HG03108 (cell line): ENCODE measurements at regions not wholly inside any gene's neighbourhood (a gene's known extent, or its start where the extent isn't known, plus 50 kb on each side); places are given as distances from the start of the nearest gene placed in this dataset.
"Not testable (repeated sequence)": the region's sequence is repeated elsewhere in the genome, so short reads cannot be mapped to it uniquely, and the experiment has no call there.

ENCODE experiments used
- ATAC-seq: cut with Tn5 transposase; IDR thresholded peaks from one replicate; pipeline ENCODE4 v1.9.1; 2021; ENCODE audit warnings: moderate library complexity; ENCODE audit not compliant: unreplicated experiment

GRCh38 chr12:25384038-25384892 lies 133.5 kb upstream of the KRAS start:
- no peak for ATAC-seq

GRCh38 chr12:25382311-25383106 lies 131.8 kb upstream of the KRAS start:
- ATAC-seq: no peak

GRCh38 chr12:25377469-25378177 lies 126.9 kb upstream of the KRAS start:
- no peak for ATAC-seq

- ATAC-seq: no peak
Measured at GRCh38 chr12:25376985-25377384, 126.3 kb upstream of the KRAS start.

- ATAC-seq: no peak
Measured at GRCh38 chr12:25376407-25376806, 125.7 kb upstream of the KRAS start.

- no peak for ATAC-seq
Measured at GRCh38 chr12:25372969-25373817, 122.5 kb upstream of the KRAS start.

- ATAC-seq: no peak
Measured at GRCh38 chr12:25372002-25372401, 121.3 kb upstream of the KRAS start.

GRCh38 chr12:25368557-25368956 lies 117.8 kb upstream of the KRAS start:
- no peak for ATAC-seq

GRCh38 chr12:25366122-25366521 lies 115.4 kb upstream of the KRAS start:
- no peak for ATAC-seq

- no peak for ATAC-seq
Measured at GRCh38 chr12:25365340-25365730, 114.6 kb upstream of the KRAS start.

- ATAC-seq: peak; percentile 75
Measured at GRCh38 chr12:25364529-25365339, 114.0 kb upstream of the KRAS start.

GRCh38 chr12:25362646-25363045 lies 111.9 kb upstream of the KRAS start:
- ATAC-seq: no peak

GRCh38 chr12:25361511-25361910 lies 110.8 kb upstream of the KRAS start:
- ATAC-seq: no peak

- no peak for ATAC-seq
Measured at GRCh38 chr12:25357595-25357994, 106.9 kb upstream of the KRAS start.

- ATAC-seq: not testable (repeated sequence)
Measured at GRCh38 chr12:25352942-25353341, 102.2 kb upstream of the KRAS start.

GRCh38 chr12:25352083-25352918 lies 101.6 kb upstream of the KRAS start:
- ATAC-seq: no peak

GRCh38 chr12:25348593-25348895 lies 97.8 kb upstream of the KRAS start:
- ATAC-seq: no peak

- ATAC-seq: no peak
Measured at GRCh38 chr12:25347716-25348592, 97.2 kb upstream of the KRAS start.
